Ovary (tissue), 7 donors: ENCODE measurements at regions not wholly inside any gene's neighbourhood (a gene's known extent, or its start where the extent isn't known, plus 50 kb on each side); places are given as distances from the start of the nearest gene placed in this dataset.

ENCODE experiments used
- DNase-seq, 5 donors: peaks; one replicate each; pipeline ENCODE4 v3.0.0-alpha.2; 2019 to 2020
- H3K27ac ChIP-seq, 2 donors: fragments of 200-600 bp; one replicate each; pipeline versions ENCODE4 v1.5.1 to v1.8.0; 2019 to 2022
- H3K27me3 ChIP-seq: fragments of 200-600 bp; one replicate; pipeline ENCODE4 v1.8.0; 2022
- H3K36me3 ChIP-seq: fragments of 200-600 bp; sonication (generic); one replicate; pipeline ENCODE4 v1.5.1; 2019
- H3K4me1 ChIP-seq: one replicate; pipeline ENCODE4 v1.8.1; 2013; ENCODE audit warnings: mild to moderate bottlenecking, moderate library complexity; ENCODE audit not compliant: insufficient read depth
- H3K4me3 ChIP-seq: fragments of 200-600 bp; sonication (generic); one replicate; pipeline ENCODE4 v1.5.1; 2017
- H3K9me3 ChIP-seq, 2 donors: fragments of 200-600 bp in 1 of 2; sonication (generic) in 1 of 2; one replicate each; pipeline versions ENCODE4 v1.5.1 to v1.8.1; 2013 to 2019; ENCODE audit warnings: mild to moderate bottlenecking in 1 of 2, moderate library complexity in 1 of 2
- EP300 ChIP-seq: sonication (generic); formaldehyde crosslinking; IDR thresholded peaks from one replicate; pipeline ENCODE4 v1.6.1; 2017; ENCODE audit warnings: antibody characterized with exemption
- POLR2A ChIP-seq: fragments of 450-650 bp; IDR thresholded peaks from one replicate; pipeline ENCODE4 v1.6.1; 2017; ENCODE audit warnings: antibody characterized with exemption, mild to moderate bottlenecking, moderate library complexity
- WGBS, 3 donors: extraction: QIAGEN DNeasy Blood & Tissue Kit in 1 of 3; methylation state at CpG; one replicate each; pipeline versions ENCODE4 v1.1.5 to v1.1.7; 2013 to 2017; 5-methylcytosine and 5-hydroxymethylcytosine counted together
- intact Hi-C, 4 donors: fragments of 100-400 bp; cut with DNase I; formaldehyde crosslinking; loops; one replicate each; pipeline versions ENCODE4 v1.11.0 to v1.15.1; 2022 to 2023
- TF ChIP-seq, protein P1 (sequence below), 3 donors: fragments of 450-650 bp in 2 of 3; fragments of 200-600 bp in 1 of 3; IDR thresholded peaks; one replicate each; pipeline versions ENCODE4 v1.5.1 to v1.8.0; 2016 to 2022; ENCODE audit warnings: antibody characterized with exemption in 3 of 3, mild to moderate bottlenecking in 1 of 3
- donor health status: DM: no; HTN: no; CAD: no; lungs with moderate emphysema.
- donor health status: DM: no; HTN: no; CAD: no.
- donor health status: Bipolar disorder and iron deficiency.
- donor health status: DM: no; HTN: no; CAD: no.
- donor health status: DM: yes; HTN: yes; CAD: no.

- Histone ChIP-seq H3K4me3 (no peak overlapping the region), H3K36me3 (no peaks in the 10 kb centered on the region), H3K27ac (no peak overlapping the region), H3K27me3 (no peaks in the 10 kb centered on the region), H3K4me1 (no peaks in the 10 kb centered on the region), H3K9me3 (no peaks in the 10 kb centered on the region)
- DNase-seq = no peak
- 94 to 96% (median 95%) methylated on average over 27 of the region's 27 CpGs for WGBS, 3 donors
- TF ChIP-seq POLR2A (no peak), EP300 (no peak)
- TF ChIP-seq, protein P1, sequence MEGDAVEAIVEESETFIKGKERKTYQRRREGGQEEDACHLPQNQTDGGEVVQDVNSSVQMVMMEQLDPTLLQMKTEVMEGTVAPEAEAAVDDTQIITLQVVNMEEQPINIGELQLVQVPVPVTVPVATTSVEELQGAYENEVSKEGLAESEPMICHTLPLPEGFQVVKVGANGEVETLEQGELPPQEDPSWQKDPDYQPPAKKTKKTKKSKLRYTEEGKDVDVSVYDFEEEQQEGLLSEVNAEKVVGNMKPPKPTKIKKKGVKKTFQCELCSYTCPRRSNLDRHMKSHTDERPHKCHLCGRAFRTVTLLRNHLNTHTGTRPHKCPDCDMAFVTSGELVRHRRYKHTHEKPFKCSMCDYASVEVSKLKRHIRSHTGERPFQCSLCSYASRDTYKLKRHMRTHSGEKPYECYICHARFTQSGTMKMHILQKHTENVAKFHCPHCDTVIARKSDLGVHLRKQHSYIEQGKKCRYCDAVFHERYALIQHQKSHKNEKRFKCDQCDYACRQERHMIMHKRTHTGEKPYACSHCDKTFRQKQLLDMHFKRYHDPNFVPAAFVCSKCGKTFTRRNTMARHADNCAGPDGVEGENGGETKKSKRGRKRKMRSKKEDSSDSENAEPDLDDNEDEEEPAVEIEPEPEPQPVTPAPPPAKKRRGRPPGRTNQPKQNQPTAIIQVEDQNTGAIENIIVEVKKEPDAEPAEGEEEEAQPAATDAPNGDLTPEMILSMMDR (IDR thresholded peaks at IDR 0.05) = no peak
- intact Hi-C loops = no loop called here
These were observed 294.6 kb downstream of the SNAPC1 start for GRCh38 chr14:62056789-62057188.

GRCh38 chr14:62062645-62063044, 300.4 kb downstream of the SNAPC1 start:
- Histone ChIP-seq H3K36me3 (no peaks in the 10 kb centered on the region), H3K27me3 (no peaks in the 10 kb centered on the region), H3K27ac (no peak overlapping the region), H3K4me3 (no peak overlapping the region), H3K4me1 (no peaks in the 10 kb centered on the region), H3K9me3 (no peaks in the 10 kb centered on the region)
- intact Hi-C loops = no loop called here
- WGBS, 3 donors = 70 to 78% (median 73%) methylated on average over 5 of the region's 5 CpGs
- no peak for DNase-seq
- TF ChIP-seq EP300 (no peak), POLR2A (no peak)
- TF ChIP-seq, protein P1 (IDR thresholded peaks at IDR 0.05) = no peak

- Histone ChIP-seq H3K36me3 (no peaks in the 10 kb centered on the region), H3K4me1 (no peaks in the 10 kb centered on the region), H3K27me3 (no peaks in the 10 kb centered on the region), H3K9me3 (no peaks in the 10 kb centered on the region), H3K27ac (no peak overlapping the region), H3K4me3 (no peak overlapping the region)
- TF ChIP-seq, protein P1 (IDR thresholded peaks at IDR 0.05) = no peak
- TF ChIP-seq POLR2A = no peak
- TF ChIP-seq EP300 = no peak
- no peak for DNase-seq
- 59 to 63% (median 62%) methylated on average over 3 of the region's 3 CpGs for WGBS, 3 donors
- intact Hi-C loops = no loop called here
These were observed 302.6 kb downstream of the SNAPC1 start for GRCh38 chr14:62064751-62065323.

GRCh38 chr14:62066304-62066703, 304.1 kb downstream of the SNAPC1 start:
- H3K36me3 ChIP-seq = no peaks in the 10 kb centered on the region
- DNase-seq = no peak
- WGBS, 3 donors = 34 to 59% (median 55%) methylated on average over 2 of the region's 2 CpGs

More at GRCh38 chr14:62066304-62066703, 304.1 kb downstream of the SNAPC1 start:
- no peaks in the 10 kb centered on the region for H3K9me3 ChIP-seq
- TF ChIP-seq, protein P1 (IDR thresholded peaks at IDR 0.05) = no peak
- TF ChIP-seq POLR2A (no peak), EP300 (no peak)
- intact Hi-C loops = no loop called here
- H3K27me3 ChIP-seq = no peaks in the 10 kb centered on the region
- H3K27ac ChIP-seq = no peak overlapping the region
- no peak overlapping the region for H3K4me3 ChIP-seq
- no peaks in the 10 kb centered on the region for H3K4me1 ChIP-seq
